WTC11 (cell line): ENCODE measurements at regions not wholly inside any gene's neighbourhood (a gene's known extent, or its start where the extent isn't known, plus 50 kb on each side); places are given as distances from the start of the nearest gene placed in this dataset.

Experiments used
- ATAC-seq: fragments of 200-7000 bp; cut with Tn5 transposase; 2 replicates; pipeline ENCODE4 v1.10.0; 2021; ENCODE audit warnings: mild to moderate bottlenecking, moderate library complexity
- CTCF ChIA-PET: fragments of 300-600 bp; sonication (Branson Sonifier 250); formaldehyde crosslinking; loops from one replicate; lab custom pipeline; 2021; ENCODE audit warnings: antibody characterized with exemption; lab: Charles Lee
- POLR2A ChIA-PET: fragments of 350-600 bp; sonication (Branson Sonifier 250); formaldehyde crosslinking; loops from one replicate; lab custom pipeline; 2021; ENCODE audit warnings: antibody characterized with exemption; lab: Charles Lee
- DNase-seq: peaks from one replicate; pipeline ENCODE4 v3.0.0; 2021; ENCODE audit warnings: low spot score
- H3K27ac Mint-ChIP-seq: 2 replicates; pipeline ENCODE4 v1.8.0; 2021; ENCODE audit warnings: mixed read lengths
- H3K27me3 Mint-ChIP-seq: 2 replicates; pipeline ENCODE4 v1.8.0; 2021; ENCODE audit warnings: low read depth, mild to moderate bottlenecking, moderate library complexity, mixed read lengths
- H3K36me3 Mint-ChIP-seq: 2 replicates; pipeline ENCODE4 v1.8.0; 2021; ENCODE audit warnings: mixed read lengths
- H3K4me1 Mint-ChIP-seq: 2 replicates; pipeline ENCODE4 v1.8.0; 2022; ENCODE audit warnings: mixed read lengths
- H3K4me3 Mint-ChIP-seq: 2 replicates; pipeline ENCODE4 v1.8.0; 2021; ENCODE audit warnings: mild to moderate bottlenecking, moderate library complexity, mixed read lengths
- H3K9me3 Mint-ChIP-seq: 2 replicates; pipeline ENCODE4 v1.8.0; 2021; ENCODE audit warnings: mixed read lengths
- FOXJ3 ChIP-seq: sonication (generic); formaldehyde crosslinking; IDR thresholded peaks from 2 replicates; pipeline ENCODE4 v1.9.0; 2021; ENCODE audit warnings: missing genetic modification reagents, mild to moderate bottlenecking, borderline replicate concordance
- FOXK1 ChIP-seq: sonication (generic); formaldehyde crosslinking; IDR thresholded peaks from 2 replicates; pipeline ENCODE4 v1.8.0; 2022; ENCODE audit warnings: mild to moderate bottlenecking, moderate library complexity, missing genetic modification reagents
- GRHL2 ChIP-seq: fragments of 250-450 bp; sonication (Bioruptor Pico); IDR thresholded peaks from 2 replicates; pipeline ENCODE4 v1.8.0; 2022; ENCODE audit warnings: mild to moderate bottlenecking, moderate library complexity; ENCODE audit not compliant: insufficient replicate concordance, severe bottlenecking
- IRF2 ChIP-seq: sonication (generic); formaldehyde crosslinking; IDR thresholded peaks from 2 replicates; pipeline ENCODE4 v1.8.0; 2022; ENCODE audit warnings: low read depth, missing genetic modification reagents, borderline replicate concordance
- JUN ChIP-seq: sonication (generic); formaldehyde crosslinking; IDR thresholded peaks from 2 replicates; pipeline ENCODE4 v1.8.0; 2023; ENCODE audit warnings: mild to moderate bottlenecking, missing genetic modification reagents
- MYBL2 ChIP-seq: sonication (generic); formaldehyde crosslinking; IDR thresholded peaks from 2 replicates; pipeline ENCODE4 v1.8.1; 2023; ENCODE audit warnings: mild to moderate bottlenecking, moderate library complexity, missing genetic modification reagents
- NFE2L1 ChIP-seq: sonication (generic); formaldehyde crosslinking; IDR thresholded peaks from 2 replicates; pipeline ENCODE4 v1.8.1; 2023; ENCODE audit warnings: missing genetic modification reagents
- NR2C2 ChIP-seq: sonication (generic); formaldehyde crosslinking; IDR thresholded peaks from 2 replicates; pipeline ENCODE4 v1.8.0; 2022; ENCODE audit warnings: mild to moderate bottlenecking, missing genetic modification reagents
- SMAD3 ChIP-seq: sonication (generic); formaldehyde crosslinking; IDR thresholded peaks from 2 replicates; pipeline ENCODE4 v1.8.0; 2022; ENCODE audit warnings: missing genetic modification reagents, mild to moderate bottlenecking, borderline replicate concordance
- SOX15 ChIP-seq: fragments of 250-450 bp; sonication (Bioruptor Pico); IDR thresholded peaks from 2 replicates; pipeline ENCODE4 v1.9.0; 2021; ENCODE audit warnings: mild to moderate bottlenecking
- TEAD1 ChIP-seq: sonication (generic); formaldehyde crosslinking; IDR thresholded peaks from 2 replicates; pipeline ENCODE4 v1.8.0; 2022; ENCODE audit warnings: mild to moderate bottlenecking, missing genetic modification reagents
- TP53 ChIP-seq: sonication (generic); formaldehyde crosslinking; IDR thresholded peaks from 2 replicates; pipeline ENCODE4 v1.8.1; 2023; ENCODE audit warnings: mild to moderate bottlenecking, missing genetic modification reagents
- ZBTB21 ChIP-seq: sonication (generic); formaldehyde crosslinking; IDR thresholded peaks from 2 replicates; pipeline ENCODE4 v1.8.1; 2023; ENCODE audit warnings: mild to moderate bottlenecking, missing genetic modification reagents, borderline replicate concordance
- ZNF121 ChIP-seq: sonication (generic); formaldehyde crosslinking; IDR thresholded peaks from 2 replicates; pipeline ENCODE4 v1.8.0; 2023; ENCODE audit warnings: missing genetic modification reagents
- ZNF317 ChIP-seq: sonication (generic); formaldehyde crosslinking; IDR thresholded peaks from 2 replicates; pipeline ENCODE4 v1.8.1; 2023; ENCODE audit warnings: low read depth, mild to moderate bottlenecking, moderate library complexity, missing genetic modification reagents, borderline replicate concordance
- ZNF396 ChIP-seq: fragments of 250-450 bp; sonication (Bioruptor Pico); IDR thresholded peaks from 2 replicates; pipeline ENCODE4 v1.8.0; 2021; ENCODE audit warnings: mild to moderate bottlenecking, moderate library complexity, borderline replicate concordance
- TF ChIP-seq, protein P1 (sequence below): sonication (generic); formaldehyde crosslinking; IDR thresholded peaks from 2 replicates; pipeline ENCODE4 v1.8.1; 2023; ENCODE audit warnings: mild to moderate bottlenecking, moderate library complexity, missing genetic modification reagents
- TF ChIP-seq, protein P2 (sequence below): fragments of 250-450 bp; sonication (Bioruptor Pico); IDR thresholded peaks from 2 replicates; pipeline ENCODE4 v1.9.0; 2021; ENCODE audit warnings: moderate library complexity, mild to moderate bottlenecking, inconsistent platforms, borderline replicate concordance
- TF ChIP-seq, protein P3 (sequence below): sonication (generic); formaldehyde crosslinking; IDR thresholded peaks from 2 replicates; pipeline ENCODE4 v1.8.0; 2022; ENCODE audit warnings: mild to moderate bottlenecking, missing genetic modification reagents
- TF ChIP-seq, protein P4 (sequence below): sonication (generic); formaldehyde crosslinking; IDR thresholded peaks from 2 replicates; pipeline ENCODE4 v1.8.1; 2022; ENCODE audit warnings: low read depth, missing genetic modification reagents, borderline replicate concordance
- TF ChIP-seq, protein P5 (sequence below): sonication (generic); formaldehyde crosslinking; IDR thresholded peaks from 2 replicates; pipeline ENCODE4 v1.8.1; 2022; ENCODE audit warnings: missing genetic modification reagents, borderline replicate concordance
- TF ChIP-seq, protein P6 (sequence below): sonication (generic); formaldehyde crosslinking; IDR thresholded peaks from 2 replicates; pipeline ENCODE4 v1.8.1; 2023; ENCODE audit warnings: mild to moderate bottlenecking, missing genetic modification reagents
- TF ChIP-seq, protein P7 (sequence below): sonication (generic); formaldehyde crosslinking; IDR thresholded peaks from 2 replicates; pipeline ENCODE4 v1.8.1; 2022; ENCODE audit warnings: mild to moderate bottlenecking, moderate library complexity, missing genetic modification reagents

DNA sequence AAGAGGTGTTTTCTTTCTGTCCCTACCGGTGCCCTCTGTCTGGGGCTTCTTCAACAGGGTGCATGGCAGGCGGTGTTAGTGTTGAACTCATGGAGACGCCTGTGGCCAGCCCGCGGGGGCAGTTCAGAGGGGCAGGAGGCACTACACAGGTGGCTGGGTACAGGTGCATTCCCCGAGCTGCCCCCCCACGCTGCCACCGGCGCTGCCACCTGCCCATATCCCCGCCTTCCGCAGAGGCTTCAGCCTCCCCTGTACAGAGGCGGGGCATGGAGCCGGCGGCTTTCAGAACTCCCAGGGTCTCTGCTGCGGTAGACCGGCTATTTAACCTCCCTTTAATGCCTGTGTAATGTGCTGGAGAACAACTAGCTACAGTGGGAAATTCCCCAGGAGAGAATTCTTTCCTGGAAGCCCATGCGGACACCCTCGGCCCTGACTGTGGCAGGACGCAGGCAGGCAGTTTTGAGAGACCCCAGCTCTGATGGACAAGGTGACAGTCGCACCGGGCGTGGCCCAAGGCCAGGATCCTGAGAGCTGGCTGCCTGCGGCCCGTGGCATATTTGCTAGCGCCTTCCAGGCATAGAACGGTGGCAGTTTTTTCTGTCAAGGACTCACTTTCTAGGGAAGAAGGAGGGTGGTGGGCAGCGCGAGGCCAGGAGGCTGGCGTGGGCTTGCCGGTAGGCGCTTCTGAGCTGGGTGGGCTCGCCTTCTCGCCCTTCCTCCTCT is 53.7 kb upstream of the ZNF32 start:
- H3K4me1 Mint-ChIP-seq = no peaks in the 10 kb centered on the region
- 0 out of 2 replicates have a peak, but pooled peaks cover 1% of the 10 kb centered on the region for H3K9me3 Mint-ChIP-seq
- DNase-seq (no peak), ATAC-seq (no peak)
- no peak overlapping the region for H3K4me3 Mint-ChIP-seq
- no peak for TF ChIP-seq ZBTB21 (CRISPR knock-in tag)
- TF ChIP-seq, protein P1, sequence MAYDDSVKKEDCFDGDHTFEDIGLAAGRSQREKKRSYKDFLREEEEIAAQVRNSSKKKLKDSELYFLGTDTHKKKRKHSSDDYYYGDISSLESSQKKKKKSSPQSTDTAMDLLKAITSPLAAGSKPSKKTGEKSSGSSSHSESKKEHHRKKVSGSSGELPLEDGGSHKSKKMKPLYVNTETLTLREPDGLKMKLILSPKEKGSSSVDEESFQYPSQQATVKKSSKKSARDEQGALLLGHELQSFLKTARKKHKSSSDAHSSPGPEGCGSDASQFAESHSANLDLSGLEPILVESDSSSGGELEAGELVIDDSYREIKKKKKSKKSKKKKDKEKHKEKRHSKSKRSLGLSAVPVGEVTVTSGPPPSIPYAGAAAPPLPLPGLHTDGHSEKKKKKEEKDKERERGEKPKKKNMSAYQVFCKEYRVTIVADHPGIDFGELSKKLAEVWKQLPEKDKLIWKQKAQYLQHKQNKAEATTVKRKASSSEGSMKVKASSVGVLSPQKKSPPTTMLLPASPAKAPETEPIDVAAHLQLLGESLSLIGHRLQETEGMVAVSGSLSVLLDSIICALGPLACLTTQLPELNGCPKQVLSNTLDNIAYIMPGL (CRISPR knock-in tag) = no peak
- TF ChIP-seq ZNF121 (CRISPR knock-in tag) = no peak
- TF ChIP-seq, protein P2, sequence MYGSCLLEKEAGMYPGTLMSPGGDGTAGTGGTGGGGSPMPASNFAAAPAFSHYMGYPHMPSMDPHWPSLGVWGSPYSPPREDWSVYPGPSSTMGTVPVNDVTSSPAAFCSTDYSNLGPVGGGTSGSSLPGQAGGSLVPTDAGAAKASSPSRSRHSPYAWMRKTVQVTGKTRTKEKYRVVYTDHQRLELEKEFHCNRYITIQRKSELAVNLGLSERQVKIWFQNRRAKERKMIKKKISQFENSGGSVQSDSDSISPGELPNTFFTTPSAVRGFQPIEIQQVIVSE (CRISPR knock-in tag) = no peak
- no peak for TF ChIP-seq SMAD3 (CRISPR knock-in tag)
- TF ChIP-seq, protein P3, sequence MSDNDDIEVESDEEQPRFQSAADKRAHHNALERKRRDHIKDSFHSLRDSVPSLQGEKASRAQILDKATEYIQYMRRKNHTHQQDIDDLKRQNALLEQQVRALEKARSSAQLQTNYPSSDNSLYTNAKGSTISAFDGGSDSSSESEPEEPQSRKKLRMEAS = no peak
- no peak for TF ChIP-seq IRF2 (CRISPR knock-in tag)
- TF ChIP-seq, protein P4, sequence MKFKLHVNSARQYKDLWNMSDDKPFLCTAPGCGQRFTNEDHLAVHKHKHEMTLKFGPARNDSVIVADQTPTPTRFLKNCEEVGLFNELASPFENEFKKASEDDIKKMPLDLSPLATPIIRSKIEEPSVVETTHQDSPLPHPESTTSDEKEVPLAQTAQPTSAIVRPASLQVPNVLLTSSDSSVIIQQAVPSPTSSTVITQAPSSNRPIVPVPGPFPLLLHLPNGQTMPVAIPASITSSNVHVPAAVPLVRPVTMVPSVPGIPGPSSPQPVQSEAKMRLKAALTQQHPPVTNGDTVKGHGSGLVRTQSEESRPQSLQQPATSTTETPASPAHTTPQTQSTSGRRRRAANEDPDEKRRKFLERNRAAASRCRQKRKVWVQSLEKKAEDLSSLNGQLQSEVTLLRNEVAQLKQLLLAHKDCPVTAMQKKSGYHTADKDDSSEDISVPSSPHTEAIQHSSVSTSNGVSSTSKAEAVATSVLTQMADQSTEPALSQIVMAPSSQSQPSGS (CRISPR knock-in tag) = no peak
- TF ChIP-seq MYBL2 = no peak
- TF ChIP-seq TEAD1 (CRISPR knock-in tag) = no peak
- TF ChIP-seq FOXK1 (CRISPR knock-in tag) = no peak
- TF ChIP-seq, protein P5, sequence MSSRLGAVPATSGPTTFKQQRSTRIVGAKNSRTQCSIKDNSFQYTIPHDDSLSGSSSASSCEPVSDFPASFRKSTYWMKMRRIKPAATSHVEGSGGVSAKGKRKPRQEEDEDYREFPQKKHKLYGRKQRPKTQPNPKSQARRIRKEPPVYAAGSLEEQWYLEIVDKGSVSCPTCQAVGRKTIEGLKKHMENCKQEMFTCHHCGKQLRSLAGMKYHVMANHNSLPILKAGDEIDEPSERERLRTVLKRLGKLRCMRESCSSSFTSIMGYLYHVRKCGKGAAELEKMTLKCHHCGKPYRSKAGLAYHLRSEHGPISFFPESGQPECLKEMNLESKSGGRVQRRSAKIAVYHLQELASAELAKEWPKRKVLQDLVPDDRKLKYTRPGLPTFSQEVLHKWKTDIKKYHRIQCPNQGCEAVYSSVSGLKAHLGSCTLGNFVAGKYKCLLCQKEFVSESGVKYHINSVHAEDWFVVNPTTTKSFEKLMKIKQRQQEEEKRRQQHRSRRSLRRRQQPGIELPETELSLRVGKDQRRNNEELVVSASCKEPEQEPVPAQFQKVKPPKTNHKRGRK = no peak
- POLR2A ChIA-PET = no interaction called here
- H3K27me3 Mint-ChIP-seq = no peaks in the 10 kb centered on the region
- H3K36me3 Mint-ChIP-seq = no peaks in the 10 kb centered on the region
- no peak overlapping the region for H3K27ac Mint-ChIP-seq
- CTCF ChIA-PET = no interaction called here

DNA sequence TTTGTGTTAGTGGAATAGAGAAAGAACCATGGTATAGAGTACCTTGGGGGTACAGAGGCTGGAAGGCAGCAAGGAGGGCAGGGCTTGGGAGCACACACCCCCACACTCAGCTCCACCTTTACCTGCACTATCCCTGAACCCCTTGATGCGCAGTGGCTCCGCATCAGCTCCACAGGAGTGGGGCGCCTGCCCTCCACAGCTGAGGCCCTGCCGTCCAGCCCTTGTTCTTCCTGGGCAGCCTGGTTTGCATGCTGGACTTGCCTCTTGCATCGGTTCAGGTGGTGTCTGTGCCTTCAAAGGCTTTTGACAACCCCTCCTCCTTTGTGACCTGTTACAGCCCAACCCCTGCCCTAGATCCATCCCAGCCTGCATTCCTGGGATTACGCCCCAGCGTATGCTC is 52.6 kb upstream of the ZNF32 start:
- POLR2A ChIA-PET = no interaction called here
- ATAC-seq = no peak
- H3K27me3 Mint-ChIP-seq = no peaks in the 10 kb centered on the region
- H3K27ac Mint-ChIP-seq = no peak overlapping the region
- H3K9me3 Mint-ChIP-seq = no peaks in the 10 kb centered on the region
- CTCF ChIA-PET = no interaction called here
- no peaks in the 10 kb centered on the region for H3K36me3 Mint-ChIP-seq
- no peaks in the 10 kb centered on the region for H3K4me1 Mint-ChIP-seq
- DNase-seq = no peak
- H3K4me3 Mint-ChIP-seq = no peak overlapping the region
- TF ChIP-seq NFE2L1 (CRISPR knock-in tag) (no peak), JUN (no peak), SMAD3 (CRISPR knock-in tag) (no peak), TP53 (CRISPR knock-in tag) (no peak), SOX15 (CRISPR knock-in tag) (no peak), FOXJ3 (CRISPR knock-in tag) (no peak), ZNF396 (CRISPR knock-in tag) (no peak), GRHL2 (no peak), NR2C2 (CRISPR knock-in tag) (no peak), ZNF317 (CRISPR knock-in tag) (no peak)
- TF ChIP-seq, protein P6, sequence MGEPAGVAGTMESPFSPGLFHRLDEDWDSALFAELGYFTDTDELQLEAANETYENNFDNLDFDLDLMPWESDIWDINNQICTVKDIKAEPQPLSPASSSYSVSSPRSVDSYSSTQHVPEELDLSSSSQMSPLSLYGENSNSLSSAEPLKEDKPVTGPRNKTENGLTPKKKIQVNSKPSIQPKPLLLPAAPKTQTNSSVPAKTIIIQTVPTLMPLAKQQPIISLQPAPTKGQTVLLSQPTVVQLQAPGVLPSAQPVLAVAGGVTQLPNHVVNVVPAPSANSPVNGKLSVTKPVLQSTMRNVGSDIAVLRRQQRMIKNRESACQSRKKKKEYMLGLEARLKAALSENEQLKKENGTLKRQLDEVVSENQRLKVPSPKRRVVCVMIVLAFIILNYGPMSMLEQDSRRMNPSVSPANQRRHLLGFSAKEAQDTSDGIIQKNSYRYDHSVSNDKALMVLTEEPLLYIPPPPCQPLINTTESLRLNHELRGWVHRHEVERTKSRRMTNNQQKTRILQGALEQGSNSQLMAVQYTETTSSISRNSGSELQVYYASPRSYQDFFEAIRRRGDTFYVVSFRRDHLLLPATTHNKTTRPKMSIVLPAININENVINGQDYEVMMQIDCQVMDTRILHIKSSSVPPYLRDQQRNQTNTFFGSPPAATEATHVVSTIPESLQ = no peak
- TF ChIP-seq, protein P7, sequence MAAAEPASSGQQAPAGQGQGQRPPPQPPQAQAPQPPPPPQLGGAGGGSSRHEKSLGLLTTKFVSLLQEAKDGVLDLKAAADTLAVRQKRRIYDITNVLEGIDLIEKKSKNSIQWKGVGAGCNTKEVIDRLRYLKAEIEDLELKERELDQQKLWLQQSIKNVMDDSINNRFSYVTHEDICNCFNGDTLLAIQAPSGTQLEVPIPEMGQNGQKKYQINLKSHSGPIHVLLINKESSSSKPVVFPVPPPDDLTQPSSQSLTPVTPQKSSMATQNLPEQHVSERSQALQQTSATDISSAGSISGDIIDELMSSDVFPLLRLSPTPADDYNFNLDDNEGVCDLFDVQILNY = no peak
- TF ChIP-seq, protein P1 (CRISPR knock-in tag) = no peak
